Mucosa of descending colon (tissue), 3 donors: ENCODE measurements at regions not wholly inside any gene's neighbourhood (a gene's known extent, or its start where the extent isn't known, plus 50 kb on each side); places are given as distances from the start of the nearest gene placed in this dataset.

ENCODE experiments used
- ATAC-seq: fragments of 200-7000 bp; cut with Tn5 transposase; one replicate; pipeline ENCODE4 v1.9.1; 2020; ENCODE audit warnings: mild to moderate bottlenecking, moderate library complexity
- DNase-seq, 3 donors: peaks; one replicate each; pipeline ENCODE4 v3.0.0-alpha.2; 2020
- H3K36me3 ChIP-seq: fragments of 200-600 bp; one replicate; pipeline ENCODE4 v1.8.0; 2021; ENCODE audit warnings: low read depth, mild to moderate bottlenecking
- H3K4me1 ChIP-seq: fragments of 200-600 bp; one replicate; pipeline ENCODE4 v1.8.0; 2021; ENCODE audit warnings: low read depth, mild to moderate bottlenecking
- H3K4me3 ChIP-seq: fragments of 200-600 bp; one replicate; pipeline ENCODE4 v1.8.0; 2021; ENCODE audit warnings: mild to moderate bottlenecking
- H3K9me3 ChIP-seq: fragments of 200-600 bp; one replicate; pipeline ENCODE4 v1.8.0; 2021; ENCODE audit warnings: mild to moderate bottlenecking
- intact Hi-C, 2 donors: fragments of 100-400 bp; cut with DNase I in 1 of 2; cut with micrococcal nuclease in 1 of 2; formaldehyde crosslinking; loops; one replicate each; pipeline versions ENCODE4 v1.11.0 to v1.11.1; 2022; cut with DNase I, micrococcal nuclease
- TF ChIP-seq, protein P1 (sequence below): fragments of 200-600 bp; IDR thresholded peaks from one replicate; pipeline ENCODE4 v1.8.0; 2022; ENCODE audit warnings: antibody characterized with exemption, mild to moderate bottlenecking
- donor health status: DM: no; HTN: no; CAD: no; lungs with moderate emphysema.
- donor health status: DM: no; HTN: no; CAD: no.
- donor health status: DM: no; HTN: yes; CAD: no.

DNA sequence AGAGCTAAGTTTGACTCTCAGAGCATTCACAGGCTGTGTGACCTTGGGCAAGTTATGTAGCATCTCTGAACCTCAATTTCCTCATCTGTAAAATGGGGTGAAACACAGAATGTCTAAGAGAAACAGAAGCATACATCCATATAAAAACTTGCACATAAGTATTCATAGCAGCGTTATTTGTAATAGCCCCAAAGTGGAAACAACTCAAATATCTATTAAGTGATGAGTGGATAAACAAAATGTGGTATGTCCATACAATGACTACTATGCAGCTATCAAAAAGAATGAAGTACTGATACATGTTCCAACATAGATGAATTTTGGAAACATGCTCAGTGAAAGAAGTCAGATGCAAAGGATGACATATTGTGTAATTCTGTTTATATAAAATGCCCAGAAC, 201.8 kb upstream of the KBTBD8 start:
- Histone ChIP-seq H3K4me3 (no peak overlapping the region), H3K4me1 (no peaks in the 10 kb centered on the region), H3K9me3 (no peaks in the 10 kb centered on the region), H3K36me3 (no peaks in the 10 kb centered on the region)
- DNase-seq, result no peak
- no peak for ATAC-seq
- intact Hi-C loops, result no loop called here
- TF ChIP-seq, protein P1, sequence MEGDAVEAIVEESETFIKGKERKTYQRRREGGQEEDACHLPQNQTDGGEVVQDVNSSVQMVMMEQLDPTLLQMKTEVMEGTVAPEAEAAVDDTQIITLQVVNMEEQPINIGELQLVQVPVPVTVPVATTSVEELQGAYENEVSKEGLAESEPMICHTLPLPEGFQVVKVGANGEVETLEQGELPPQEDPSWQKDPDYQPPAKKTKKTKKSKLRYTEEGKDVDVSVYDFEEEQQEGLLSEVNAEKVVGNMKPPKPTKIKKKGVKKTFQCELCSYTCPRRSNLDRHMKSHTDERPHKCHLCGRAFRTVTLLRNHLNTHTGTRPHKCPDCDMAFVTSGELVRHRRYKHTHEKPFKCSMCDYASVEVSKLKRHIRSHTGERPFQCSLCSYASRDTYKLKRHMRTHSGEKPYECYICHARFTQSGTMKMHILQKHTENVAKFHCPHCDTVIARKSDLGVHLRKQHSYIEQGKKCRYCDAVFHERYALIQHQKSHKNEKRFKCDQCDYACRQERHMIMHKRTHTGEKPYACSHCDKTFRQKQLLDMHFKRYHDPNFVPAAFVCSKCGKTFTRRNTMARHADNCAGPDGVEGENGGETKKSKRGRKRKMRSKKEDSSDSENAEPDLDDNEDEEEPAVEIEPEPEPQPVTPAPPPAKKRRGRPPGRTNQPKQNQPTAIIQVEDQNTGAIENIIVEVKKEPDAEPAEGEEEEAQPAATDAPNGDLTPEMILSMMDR, result no peak

DNA sequence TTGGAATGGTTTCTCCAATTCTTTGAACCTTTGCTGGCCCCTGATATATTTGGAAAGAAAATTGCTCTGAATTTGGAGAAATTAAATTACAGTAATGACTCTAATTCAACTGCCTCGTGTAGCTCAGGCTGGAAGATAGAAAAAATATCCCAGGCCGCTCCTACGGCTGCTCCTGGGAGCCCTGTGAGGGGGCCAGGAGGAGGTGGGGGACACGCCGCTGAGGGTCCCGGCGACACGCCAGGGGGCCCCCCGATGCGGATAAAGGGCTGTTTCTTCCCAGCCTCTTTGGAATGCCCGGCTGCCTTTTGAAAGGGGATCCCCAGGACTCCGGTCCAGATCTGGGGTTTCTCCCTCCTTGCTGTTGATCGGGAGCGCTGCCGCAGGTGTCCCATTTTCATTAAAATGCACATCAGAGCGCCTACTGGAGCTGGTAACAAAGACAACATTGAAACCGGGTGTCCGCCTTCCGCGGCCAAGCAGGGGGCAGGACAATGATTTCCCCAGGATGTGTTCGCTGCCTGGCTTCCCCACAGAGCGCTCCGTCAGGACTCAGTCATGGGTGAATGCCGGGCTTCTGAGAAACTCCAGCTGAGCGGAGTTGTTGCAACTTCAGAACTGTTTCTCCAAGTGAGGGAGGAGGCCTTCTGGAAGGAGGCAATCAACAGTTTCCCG, 200.1 kb upstream of the KBTBD8 start:
- TF ChIP-seq, protein P1, result no peak
- Histone ChIP-seq H3K4me1 (no peaks in the 10 kb centered on the region), H3K9me3 (no peaks in the 10 kb centered on the region), H3K36me3 (no peaks in the 10 kb centered on the region), H3K4me3 (no peak overlapping the region)
- intact Hi-C loops, result no loop called here
- no peak for ATAC-seq
- no peak for DNase-seq

DNA sequence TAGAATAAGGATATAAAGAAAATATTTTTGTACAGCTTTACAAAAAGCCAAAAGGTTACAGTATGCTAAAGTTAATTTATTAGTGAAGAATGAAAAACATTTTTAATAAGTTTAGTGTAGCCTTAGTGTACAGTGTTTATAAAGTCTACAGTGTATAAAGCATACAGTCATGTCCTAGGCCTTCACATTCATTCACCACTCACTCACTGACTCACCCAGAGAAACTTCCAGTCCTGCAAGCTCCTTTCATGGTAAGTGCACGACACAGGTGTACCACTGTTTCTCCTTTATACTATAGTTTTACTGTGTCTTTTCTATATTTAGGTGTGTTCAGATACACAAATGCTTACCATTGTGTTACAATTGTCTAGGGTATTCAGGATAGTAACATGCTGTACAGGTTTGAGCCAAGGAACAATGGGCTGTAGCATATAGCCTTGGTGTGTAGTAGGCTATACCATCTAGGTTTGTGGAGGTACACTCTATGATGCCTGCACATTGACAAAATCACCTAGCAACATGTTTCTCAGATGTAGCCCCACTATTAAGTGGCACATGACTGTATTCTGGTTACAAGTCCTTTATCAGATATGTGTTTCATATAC, 197.1 kb upstream of the KBTBD8 start:
- no peak for ATAC-seq
- TF ChIP-seq, protein P1, result no peak
- intact Hi-C loops, result no loop called here
- Histone ChIP-seq H3K4me1 (no peaks in the 10 kb centered on the region), H3K4me3 (no peak overlapping the region), H3K9me3 (no peaks in the 10 kb centered on the region), H3K36me3 (no peaks in the 10 kb centered on the region)
- DNase-seq, result no peak

- ATAC-seq, result no peak
- no peaks in the 10 kb centered on the region for H3K4me1 ChIP-seq
- no peak overlapping the region for H3K4me3 ChIP-seq
- intact Hi-C loops, result no loop called here
- TF ChIP-seq, protein P1, result no peak
- DNase-seq, result no peak
- no peaks in the 10 kb centered on the region for H3K9me3 ChIP-seq
- H3K36me3 ChIP-seq, result no peaks in the 10 kb centered on the region
Measured at GRCh38 chr3:66803206-66803605, 194.9 kb upstream of the KBTBD8 start.

DNA sequence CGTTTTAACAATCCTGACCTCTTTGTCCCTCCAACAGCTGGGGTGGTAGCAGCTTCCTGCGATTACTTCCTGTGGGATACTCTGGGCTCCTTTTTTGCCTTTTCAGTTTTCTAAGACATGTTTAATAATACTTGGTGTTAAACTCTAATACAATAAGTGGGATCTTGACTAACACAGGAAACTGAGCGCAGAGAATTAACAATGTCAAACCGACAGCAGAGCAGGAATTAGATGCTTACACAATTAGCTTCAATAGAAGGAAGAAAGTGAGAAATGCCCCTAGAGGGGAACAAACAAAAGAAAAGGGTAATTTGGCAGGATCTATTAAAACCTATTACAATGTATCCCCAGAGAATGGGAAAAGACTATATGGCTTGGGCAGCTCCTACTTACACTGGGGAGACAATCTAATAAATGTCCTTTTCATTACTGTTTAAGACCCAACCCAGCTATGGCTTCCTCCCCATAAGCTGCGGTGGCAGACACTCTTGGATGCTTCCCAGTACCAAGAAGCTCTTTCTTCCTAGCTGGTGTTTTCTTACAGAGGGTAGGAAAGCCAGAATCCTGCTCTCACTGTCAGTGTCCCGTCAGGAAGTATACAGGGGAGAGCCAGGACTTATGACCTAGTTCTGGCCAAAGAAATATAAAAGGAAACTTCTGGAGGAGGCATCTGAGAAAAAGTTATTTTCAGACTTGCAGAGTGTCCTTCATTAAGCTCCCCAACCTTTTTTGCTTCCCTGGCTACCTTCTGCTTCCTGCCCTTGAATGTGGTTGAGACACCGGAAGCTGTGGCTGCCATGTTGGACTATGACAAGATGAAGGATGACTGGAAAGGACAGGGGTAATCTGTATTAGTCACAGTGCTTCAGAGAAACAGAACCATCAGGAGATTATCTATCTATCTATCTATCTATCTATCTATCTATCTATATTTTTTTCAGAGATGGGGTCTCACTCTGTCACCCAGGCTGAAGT, 194.1 kb upstream of the KBTBD8 start:
- ATAC-seq, result no peak
- Histone ChIP-seq H3K4me1 (no peaks in the 10 kb centered on the region), H3K36me3 (no peaks in the 10 kb centered on the region), H3K4me3 (no peak overlapping the region), H3K9me3 (no peaks in the 10 kb centered on the region)
- intact Hi-C loops, result no loop called here
- DNase-seq, result no peak
- TF ChIP-seq, protein P1, result no peak
